ENCODE measurements at regions not wholly inside any gene's neighbourhood (a gene's known extent, or its start where the extent isn't known, plus 50 kb on each side); places are given as distances from the start of the nearest gene placed in this dataset.
A peak's percentile ranks its signal among the peaks of the same experiment; 100 is the strongest.

- no peak for DNase-seq
Measured at GRCh38 chr10:21196822-21197395, 299.8 kb upstream of the NEBL start.

DNA sequence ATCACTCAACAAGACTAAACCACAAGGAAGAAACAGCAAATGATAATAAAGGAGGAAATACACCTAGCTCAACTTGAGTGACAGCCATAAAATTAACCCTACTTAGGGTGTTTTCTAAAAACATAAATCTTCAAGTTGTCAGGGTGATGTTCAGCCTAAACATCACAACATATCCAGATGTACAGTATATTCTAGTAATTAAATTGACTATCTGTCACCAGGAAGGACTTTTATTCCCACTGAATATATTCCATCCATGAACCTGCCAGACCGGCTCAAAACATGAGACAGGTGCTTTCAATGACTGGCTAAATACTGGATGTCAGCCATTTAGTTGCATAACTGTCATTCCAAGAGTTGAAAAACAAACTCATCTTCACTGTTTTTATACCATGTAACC, 298.1 kb upstream of the NEBL start:
- DNase-seq = no peak

GRCh38 chr10:21194510-21194993, 297.4 kb upstream of the NEBL start:
- peak; percentile 73 for DNase-seq

DNA sequence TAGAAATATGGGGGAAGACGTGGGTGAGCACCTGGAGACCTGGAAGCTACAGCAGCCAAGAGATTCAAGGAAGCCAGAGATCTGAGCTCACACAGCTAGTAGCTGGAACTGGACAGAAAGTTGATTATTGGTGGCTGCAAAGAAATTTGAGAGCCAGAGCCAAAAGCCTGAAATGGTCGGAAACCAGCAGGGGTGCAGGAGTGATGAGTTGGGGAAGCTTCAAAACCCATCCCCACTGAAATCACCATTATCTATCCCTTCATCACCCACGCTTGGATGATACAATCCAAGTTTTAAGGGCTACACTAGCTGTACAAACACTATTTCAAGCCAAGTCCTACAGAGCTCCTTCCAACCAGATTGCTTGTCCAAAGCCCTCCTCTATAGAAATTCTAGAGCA, 296.1 kb upstream of the NEBL start:
- no peak for DNase-seq

GRCh38 chr10:21191512-21191911, 294.4 kb upstream of the NEBL start:
- DNase-seq = no peak

GRCh38 chr10:21184984-21185383, 287.9 kb upstream of the NEBL start:
- DNase-seq = no peak

DNA sequence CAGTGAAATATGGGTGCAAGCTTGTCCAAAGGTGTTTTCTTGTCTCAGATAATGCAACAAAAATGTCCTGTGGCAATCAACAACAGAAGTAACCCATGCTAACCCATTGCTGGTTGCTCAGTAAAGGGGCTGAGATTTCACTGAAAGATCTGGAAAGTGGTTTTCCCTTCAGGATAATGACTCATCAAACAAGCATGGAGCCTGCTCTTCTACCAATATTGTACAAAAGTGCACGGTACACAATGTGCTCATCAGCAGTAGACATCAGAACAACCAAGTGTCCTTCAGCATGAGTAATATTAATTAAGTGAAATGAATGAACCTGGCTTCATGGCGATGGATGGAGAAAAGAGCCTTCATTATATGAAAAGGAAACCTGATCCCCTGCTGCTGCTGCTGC, 287.1 kb upstream of the NEBL start:
- no peak for DNase-seq

GRCh38 chr10:21183025-21183424, 285.9 kb upstream of the NEBL start:
- no peak for DNase-seq

DNA sequence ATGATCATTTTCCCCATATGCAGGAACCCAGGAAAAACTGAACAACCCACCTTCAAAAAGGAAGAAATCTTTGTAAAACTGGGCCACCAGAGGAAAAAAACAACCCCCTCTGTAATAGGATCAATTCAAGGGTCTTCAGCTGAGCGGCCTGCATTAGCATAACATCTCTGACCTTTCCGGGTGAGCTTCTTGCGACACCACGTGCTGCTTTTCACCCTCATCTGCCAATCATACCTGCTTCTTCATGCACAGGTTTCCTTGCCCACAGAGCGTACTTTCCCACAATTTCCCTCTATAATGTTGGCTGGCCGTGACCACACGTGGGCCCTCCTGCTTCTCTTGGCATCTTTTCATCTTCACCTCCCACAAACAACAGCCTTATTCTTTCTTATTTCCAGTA, 284.3 kb upstream of the NEBL start:
- DNase-seq = no peak

DNA sequence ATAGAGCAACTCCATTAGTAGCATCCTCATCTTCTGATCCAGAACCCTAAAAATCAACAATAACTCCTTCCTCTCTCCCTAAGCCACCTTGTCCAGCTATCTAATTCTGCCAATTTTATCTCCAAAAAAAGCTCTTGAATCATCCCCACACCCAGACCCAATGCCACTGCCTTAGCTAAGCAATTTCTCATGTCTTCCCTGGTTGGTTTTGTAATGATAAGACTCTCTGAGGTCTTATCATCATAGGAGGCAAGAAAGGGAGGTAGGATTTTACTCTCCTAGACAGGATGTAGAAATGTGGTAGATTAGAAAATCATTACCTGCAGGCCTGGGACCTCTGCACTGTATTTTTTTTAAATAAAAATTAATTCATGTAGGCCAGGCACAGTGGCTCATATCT, 283.5 kb upstream of the NEBL start:
- DNase-seq = no peak

DNA sequence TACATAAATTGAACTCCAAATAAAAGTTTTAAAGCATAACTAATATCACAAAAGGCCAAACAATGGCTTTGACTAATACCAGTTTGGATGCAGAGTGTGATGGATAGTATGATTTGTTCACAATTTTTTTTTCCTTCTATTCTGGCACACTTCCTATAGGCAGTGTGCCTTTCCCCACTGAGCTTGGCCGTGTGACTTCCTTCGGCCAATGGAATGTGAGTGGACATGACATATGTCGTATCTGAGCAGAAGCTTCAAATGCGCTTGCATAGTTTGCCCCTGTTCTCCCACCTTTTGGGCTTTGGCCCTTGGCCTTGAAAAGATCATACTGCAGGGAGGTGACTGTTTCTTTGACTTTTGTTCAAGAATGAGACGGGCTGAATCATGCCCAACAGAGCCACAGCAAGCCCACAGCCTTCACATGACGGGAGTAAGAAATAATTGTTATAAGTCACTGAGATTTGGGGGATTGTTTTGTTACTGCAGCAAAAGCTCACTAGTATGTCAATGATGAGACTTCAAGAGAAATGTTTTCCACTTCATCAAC, 279.9 kb upstream of the NEBL start:
- no peak for DNase-seq

DNA sequence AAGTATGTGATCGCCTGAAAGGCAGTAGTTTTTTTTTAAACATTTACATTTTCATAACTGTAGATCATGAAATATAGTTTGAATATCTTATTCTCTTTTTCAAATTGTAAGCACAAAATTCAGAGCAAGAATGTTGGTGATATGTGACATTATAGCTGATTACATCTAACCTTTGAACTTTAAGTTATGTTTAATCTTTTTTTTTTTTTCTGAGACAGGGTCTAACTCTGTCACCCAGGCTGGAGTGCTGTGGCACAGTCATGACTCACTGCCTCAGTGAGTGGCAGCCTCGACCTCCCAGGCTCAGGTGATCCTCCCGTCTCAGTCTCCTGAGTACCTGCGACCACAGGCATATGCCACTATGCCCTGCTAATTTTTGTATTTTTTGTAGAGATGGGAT, 278.7 kb upstream of the NEBL start:
- DNase-seq = no peak

- peak; percentile 47 for DNase-seq
Measured at GRCh38 chr10:21174715-21175495, 277.8 kb upstream of the NEBL start.

GRCh38 chr10:21173802-21174714, 276.9 kb upstream of the NEBL start:
- DNase-seq = no peak

- DNase-seq = peak; percentile 28
Measured at GRCh38 chr10:21172930-21173801, 276.1 kb upstream of the NEBL start.

- DNase-seq = no peak
Measured at GRCh38 chr10:21172542-21172929, 275.4 kb upstream of the NEBL start.

GRCh38 chr10:21171936-21172541, 274.9 kb upstream of the NEBL start:
- DNase-seq = no peak

GRCh38 chr10:21171197-21171935, 274.3 kb upstream of the NEBL start:
- DNase-seq = peak; percentile 11

DNA sequence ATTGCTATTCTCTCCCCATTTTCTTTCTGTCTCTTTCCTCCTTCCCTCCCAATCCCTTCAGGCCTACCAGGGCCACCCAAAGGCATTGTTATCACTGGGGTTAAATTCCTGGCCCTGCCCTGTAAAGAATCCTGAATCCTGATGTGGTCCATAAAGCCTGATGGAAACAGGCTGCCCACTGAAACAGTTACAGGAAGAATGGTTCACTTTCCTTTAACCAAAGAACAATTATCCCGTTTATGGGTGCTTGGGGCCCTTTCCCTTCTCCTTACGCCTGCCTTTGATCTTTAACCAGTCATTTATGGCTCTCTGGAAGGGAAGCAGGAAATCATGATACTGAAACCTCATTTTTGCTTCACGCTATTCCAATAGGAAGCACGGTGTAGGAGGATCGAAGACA, 273.1 kb upstream of the NEBL start:
- no peak for DNase-seq

GRCh38 chr10:21169271-21169670, 272.2 kb upstream of the NEBL start:
- DNase-seq = no peak
